SK-N-SH (cell line): ENCODE measurements at regions not wholly inside any gene's neighbourhood (a gene's known extent, or its start where the extent isn't known, plus 50 kb on each side); places are given as distances from the start of the nearest gene placed in this dataset.

Experiments used
- CTCF ChIA-PET: fragments of 300-600, 350-600 bp; formaldehyde crosslinking; extraction: SDS; loops from one replicate; lab custom pipeline; 2021; lab: Yijun Ruan, JAX
- POLR2A ChIA-PET: fragments of 350-600 bp; sonication (Branson Sonifier 250); formaldehyde crosslinking; extraction: SDS; loops from one replicate; lab custom pipeline; 2020; ENCODE audit warnings: antibody characterized with exemption, inconsistent platforms; lab: Yijun Ruan, JAX
- DNase-seq: peaks from one replicate; pipeline ENCODE4 v3.0.0; 2012
- H2AFZ ChIP-seq: fragments of 200-600 bp; sonication (generic); 2 replicates; pipeline ENCODE4 v1.8.1; 2016; ENCODE audit warnings: antibody characterized with exemption, mild to moderate bottlenecking, low read depth
- H3F3A ChIP-seq: fragments of 200-600 bp; sonication (generic); replicated peaks from 2 replicates; pipeline ENCODE3; 2016; ENCODE audit warnings: antibody characterized with exemption, mild to moderate bottlenecking; ENCODE audit not compliant: insufficient read depth
- H3K27ac ChIP-seq, 2 experiments: fragments of 200-500 bp in 1 of 2; fragments of 200-600 bp in 1 of 2; sonication (Bioruptor generic) in 1 of 2; sonication (generic), shearing (Covaris generic) in 1 of 2; 2 replicates each; pipeline versions ENCODE4 v1.5.1 to v1.6.1; 2014 to 2016; ENCODE audit warnings: low read depth in 2 of 2, inconsistent platforms in 1 of 2, low read length in 1 of 2, mild to moderate bottlenecking in 1 of 2, mixed read lengths in 1 of 2
- H3K27me3 ChIP-seq: fragments of 200-600 bp; sonication (generic), shearing (Covaris generic); 2 replicates; pipeline ENCODE4 v1.6.1; 2016; ENCODE audit warnings: mixed run types; ENCODE audit not compliant: insufficient read depth
- H3K36me3 ChIP-seq, 2 experiments: fragments of 200-500 bp in 1 of 2; fragments of 200-600 bp in 1 of 2; sonication (Bioruptor generic) in 1 of 2; sonication (generic) in 1 of 2; replicated peaks in 1 of 2; 2 replicates each; pipeline versions ENCODE3 to v1.5.1; 2014 to 2016; ENCODE audit warnings: low read length in 1 of 2, mild to moderate bottlenecking in 1 of 2; ENCODE audit not compliant: insufficient read depth in 2 of 2, control insufficient read depth in 1 of 2
- H3K4me1 ChIP-seq, 2 experiments: fragments of 200-500 bp in 1 of 2; fragments of 200-600 bp in 1 of 2; sonication (Bioruptor generic) in 1 of 2; sonication (generic), shearing (Covaris generic) in 1 of 2; 2 replicates each; pipeline versions ENCODE4 v1.5.1 to v1.6.1; 2014 to 2016; ENCODE audit warnings: low read depth in 1 of 2, low read length in 1 of 2, mixed run types in 1 of 2; ENCODE audit not compliant: insufficient read depth in 2 of 2, control insufficient read depth in 1 of 2
- H3K4me2 ChIP-seq: fragments of 200-600 bp; sonication (generic), shearing (Covaris generic); 2 replicates; pipeline ENCODE4 v1.6.1; 2017; ENCODE audit warnings: mixed run types
- H3K4me3 ChIP-seq, 2 experiments: fragments of 200-500 bp in 1 of 2; fragments of 200-600 bp in 1 of 2; sonication (Bioruptor generic) in 1 of 2; sonication (generic), shearing (Covaris generic) in 1 of 2; 2 replicates each; pipeline versions ENCODE4 v1.5.1 to v1.8.1; 2014 to 2016; ENCODE audit warnings: low read depth in 2 of 2, inconsistent platforms in 1 of 2, low read length in 1 of 2, mild to moderate bottlenecking in 1 of 2, mixed read lengths in 1 of 2, moderate library complexity in 1 of 2
- H3K79me2 ChIP-seq: fragments of 200-600 bp; sonication (generic); 2 replicates; pipeline ENCODE4 v1.8.1; 2017; ENCODE audit warnings: mild to moderate bottlenecking; ENCODE audit not compliant: insufficient read depth
- H3K9ac ChIP-seq: fragments of 200-600 bp; sonication (generic); 2 replicates; pipeline ENCODE4 v1.6.1; 2017; ENCODE audit warnings: mixed run types
- H3K9me2 ChIP-seq: fragments of 200-600 bp; sonication (generic); 2 replicates; pipeline ENCODE4 v1.6.1; 2017; ENCODE audit warnings: mixed run types
- H3K9me3 ChIP-seq: fragments of 200-600 bp; sonication (generic); 2 replicates; pipeline ENCODE4 v1.6.1; 2017; ENCODE audit warnings: mixed run types, mild to moderate bottlenecking, moderate library complexity
- H4K20me1 ChIP-seq: fragments of 200-600 bp; sonication (generic); 2 replicates; pipeline ENCODE4 v1.6.1; 2017; ENCODE audit warnings: mild to moderate bottlenecking, mixed run types; ENCODE audit not compliant: insufficient read depth
- CHD2 ChIP-seq: fragments of 150-350 bp; IDR thresholded peaks from 2 replicates; pipeline ENCODE4 v1.6.1; 2018; ENCODE audit warnings: low read length; ENCODE audit not compliant: partially characterized antibody
- FOXJ3 ChIP-seq: sonication (generic); formaldehyde crosslinking; IDR thresholded peaks from 2 replicates; pipeline ENCODE4 v1.5.1; 2020; ENCODE audit warnings: mild to moderate bottlenecking, missing genetic modification reagents
- FOXM1 ChIP-seq: IDR thresholded peaks from 2 replicates; pipeline ENCODE4 v1.4.0; 2012; ENCODE audit warnings: low read depth, mild to moderate bottlenecking
- GATA2 ChIP-seq: sonication (generic); formaldehyde crosslinking; IDR thresholded peaks from 2 replicates; pipeline ENCODE4 v1.5.0; 2020; ENCODE audit warnings: mild to moderate bottlenecking, missing genetic modification reagents
- JUND ChIP-seq: IDR thresholded peaks from 2 replicates; pipeline ENCODE4 v1.4.0; 2012
- MXI1 ChIP-seq: IDR thresholded peaks from 2 replicates; pipeline ENCODE4 v1.6.1; 2012; ENCODE audit warnings: mild to moderate bottlenecking, low read depth, low read length, improper control_type of control experiment
- NRF1 ChIP-seq: IDR thresholded peaks from 2 replicates; pipeline ENCODE4 v1.6.1; 2012; ENCODE audit warnings: low read depth, mild to moderate bottlenecking, low read length
- PBX3 ChIP-seq: IDR thresholded peaks from 2 replicates; pipeline ENCODE4; 2012
- POLR2AphosphoS5 ChIP-seq: IDR thresholded peaks from 2 replicates; pipeline ENCODE4 v1.6.1; 2012; ENCODE audit warnings: low read depth, low read length
- RAD21 ChIP-seq: IDR thresholded peaks from 2 replicates; pipeline ENCODE4 v1.6.1; 2012; ENCODE audit warnings: mild to moderate bottlenecking, low read length
- REST ChIP-seq: IDR thresholded peaks from 2 replicates; pipeline ENCODE4 v1.6.1; 2012; ENCODE audit warnings: mild to moderate bottlenecking, low read depth, low read length, moderate library complexity
- TAF1 ChIP-seq: IDR thresholded peaks from 2 replicates; pipeline ENCODE4 v1.6.1; 2012; ENCODE audit warnings: low read depth, mild to moderate bottlenecking, low read length, moderate library complexity, borderline replicate concordance
- TCF12 ChIP-seq: IDR thresholded peaks from 2 replicates; pipeline ENCODE4 v1.4.0; 2012
- TEAD4 ChIP-seq: IDR thresholded peaks from 2 replicates; pipeline ENCODE4 v1.4.0; 2012; ENCODE audit warnings: mild to moderate bottlenecking, borderline replicate concordance; ENCODE audit not compliant: insufficient read depth
- ZBTB33 ChIP-seq: IDR thresholded peaks from 2 replicates; pipeline ENCODE4 v1.4.0; 2012; ENCODE audit warnings: low read depth, borderline replicate concordance
- WGBS: methylation state at CpG from one replicate; pipeline ENCODE4 v1.1.6; 2017; ENCODE audit warnings: low lambda C conversion rate; 5-methylcytosine and 5-hydroxymethylcytosine counted together

- no peaks in the 10 kb centered on the region for H3K4me1 ChIP-seq
- no peaks in the 10 kb centered on the region for H3K9me2 ChIP-seq
- H3K79me2 ChIP-seq = no peaks in the 10 kb centered on the region
- CTCF ChIA-PET = no interaction called here
- H3K9me3 ChIP-seq = no peaks in the 10 kb centered on the region
- DNase-seq = no peak
- H3K4me2 ChIP-seq = no peak overlapping the region
- TF ChIP-seq POLR2AphosphoS5 (no peak), TCF12 (no peak), NRF1 (no peak), RAD21 (no peak), JUND (no peak), ZBTB33 (no peak), PBX3 (no peak), FOXJ3 (CRISPR knock-in tag) (no peak), MXI1 (no peak), FOXM1 (no peak), REST (no peak), TAF1 (no peak), CHD2 (no peak), GATA2 (no peak), TEAD4 (no peak)
- no peaks in the 10 kb centered on the region for H3K36me3 ChIP-seq
- no peaks in the 10 kb centered on the region for H4K20me1 ChIP-seq
- H3F3A ChIP-seq = no peaks in the 10 kb centered on the region
- H3K4me3 ChIP-seq = no peak overlapping the region
- POLR2A ChIA-PET = no interaction called here
- H3K27ac ChIP-seq = no peak overlapping the region
- H2AFZ ChIP-seq = no peak overlapping the region
- 18% methylated on average over 5 of the region's 5 CpGs for WGBS
- no peak overlapping the region for H3K9ac ChIP-seq
- H3K27me3 ChIP-seq = no peaks in the 10 kb centered on the region; the same call in 1 of the 2 replicates
Observed at GRCh38 chr18:78664848-78665247, 314.8 kb upstream of the SALL3 start.
